SK-N-SH (cell line): ENCODE measurements at regions not wholly inside any gene's neighbourhood (a gene's known extent, or its start where the extent isn't known, plus 50 kb on each side); places are given as distances from the start of the nearest gene placed in this dataset.

Experiments
- CTCF ChIA-PET: fragments of 300-600, 350-600 bp; formaldehyde crosslinking; extraction: SDS; loops from one replicate; lab custom pipeline; 2021; lab: Yijun Ruan, JAX
- POLR2A ChIA-PET: fragments of 350-600 bp; sonication (Branson Sonifier 250); formaldehyde crosslinking; extraction: SDS; loops from one replicate; lab custom pipeline; 2020; ENCODE audit warnings: antibody characterized with exemption, inconsistent platforms; lab: Yijun Ruan, JAX
- DNase-seq: peaks from one replicate; pipeline ENCODE4 v3.0.0; 2012
- H2AFZ ChIP-seq: fragments of 200-600 bp; sonication (generic); 2 replicates; pipeline ENCODE4 v1.8.1; 2016; ENCODE audit warnings: antibody characterized with exemption, mild to moderate bottlenecking, low read depth
- H3F3A ChIP-seq: fragments of 200-600 bp; sonication (generic); replicated peaks from 2 replicates; pipeline ENCODE3; 2016; ENCODE audit warnings: antibody characterized with exemption, mild to moderate bottlenecking; ENCODE audit not compliant: insufficient read depth
- H3K27ac ChIP-seq, 2 experiments: fragments of 200-500 bp in 1 of 2; fragments of 200-600 bp in 1 of 2; sonication (Bioruptor generic) in 1 of 2; sonication (generic), shearing (Covaris generic) in 1 of 2; 2 replicates each; pipeline versions ENCODE4 v1.5.1 to v1.6.1; 2014 to 2016; ENCODE audit warnings: low read depth in 2 of 2, inconsistent platforms in 1 of 2, low read length in 1 of 2, mild to moderate bottlenecking in 1 of 2, mixed read lengths in 1 of 2
- H3K27me3 ChIP-seq: fragments of 200-600 bp; sonication (generic), shearing (Covaris generic); 2 replicates; pipeline ENCODE4 v1.6.1; 2016; ENCODE audit warnings: mixed run types; ENCODE audit not compliant: insufficient read depth
- H3K36me3 ChIP-seq, 2 experiments: fragments of 200-500 bp in 1 of 2; fragments of 200-600 bp in 1 of 2; sonication (Bioruptor generic) in 1 of 2; sonication (generic) in 1 of 2; replicated peaks in 1 of 2; 2 replicates each; pipeline versions ENCODE3 to v1.5.1; 2014 to 2016; ENCODE audit warnings: low read length in 1 of 2, mild to moderate bottlenecking in 1 of 2; ENCODE audit not compliant: insufficient read depth in 2 of 2, control insufficient read depth in 1 of 2
- H3K4me1 ChIP-seq, 2 experiments: fragments of 200-500 bp in 1 of 2; fragments of 200-600 bp in 1 of 2; sonication (Bioruptor generic) in 1 of 2; sonication (generic), shearing (Covaris generic) in 1 of 2; 2 replicates each; pipeline versions ENCODE4 v1.5.1 to v1.6.1; 2014 to 2016; ENCODE audit warnings: low read depth in 1 of 2, low read length in 1 of 2, mixed run types in 1 of 2; ENCODE audit not compliant: insufficient read depth in 2 of 2, control insufficient read depth in 1 of 2
- H3K4me2 ChIP-seq: fragments of 200-600 bp; sonication (generic), shearing (Covaris generic); 2 replicates; pipeline ENCODE4 v1.6.1; 2017; ENCODE audit warnings: mixed run types
- H3K4me3 ChIP-seq, 2 experiments: fragments of 200-500 bp in 1 of 2; fragments of 200-600 bp in 1 of 2; sonication (Bioruptor generic) in 1 of 2; sonication (generic), shearing (Covaris generic) in 1 of 2; 2 replicates each; pipeline versions ENCODE4 v1.5.1 to v1.8.1; 2014 to 2016; ENCODE audit warnings: low read depth in 2 of 2, inconsistent platforms in 1 of 2, low read length in 1 of 2, mild to moderate bottlenecking in 1 of 2, mixed read lengths in 1 of 2, moderate library complexity in 1 of 2
- H3K79me2 ChIP-seq: fragments of 200-600 bp; sonication (generic); 2 replicates; pipeline ENCODE4 v1.8.1; 2017; ENCODE audit warnings: mild to moderate bottlenecking; ENCODE audit not compliant: insufficient read depth
- H3K9ac ChIP-seq: fragments of 200-600 bp; sonication (generic); 2 replicates; pipeline ENCODE4 v1.6.1; 2017; ENCODE audit warnings: mixed run types
- H3K9me2 ChIP-seq: fragments of 200-600 bp; sonication (generic); 2 replicates; pipeline ENCODE4 v1.6.1; 2017; ENCODE audit warnings: mixed run types
- H3K9me3 ChIP-seq: fragments of 200-600 bp; sonication (generic); 2 replicates; pipeline ENCODE4 v1.6.1; 2017; ENCODE audit warnings: mixed run types, mild to moderate bottlenecking, moderate library complexity
- H4K20me1 ChIP-seq: fragments of 200-600 bp; sonication (generic); 2 replicates; pipeline ENCODE4 v1.6.1; 2017; ENCODE audit warnings: mild to moderate bottlenecking, mixed run types; ENCODE audit not compliant: insufficient read depth
- CHD2 ChIP-seq: fragments of 150-350 bp; IDR thresholded peaks from 2 replicates; pipeline ENCODE4 v1.6.1; 2018; ENCODE audit warnings: low read length; ENCODE audit not compliant: partially characterized antibody
- ELF1 ChIP-seq: IDR thresholded peaks from 2 replicates; pipeline ENCODE4 v1.4.0; 2012
- EZH2phosphoT487 ChIP-seq: fragments of 200-600 bp; sonication (generic); IDR thresholded peaks from 2 replicates; pipeline ENCODE4 v1.6.1; 2017; ENCODE audit warnings: low read depth, mixed run types, mild to moderate bottlenecking, antibody characterized with exemption, moderate library complexity, borderline replicate concordance
- FOXJ3 ChIP-seq: sonication (generic); formaldehyde crosslinking; IDR thresholded peaks from 2 replicates; pipeline ENCODE4 v1.5.1; 2020; ENCODE audit warnings: mild to moderate bottlenecking, missing genetic modification reagents
- POLR2AphosphoS5 ChIP-seq: IDR thresholded peaks from 2 replicates; pipeline ENCODE4 v1.6.1; 2012; ENCODE audit warnings: low read depth, low read length
- RAD21 ChIP-seq: IDR thresholded peaks from 2 replicates; pipeline ENCODE4 v1.6.1; 2012; ENCODE audit warnings: mild to moderate bottlenecking, low read length
- REST ChIP-seq: IDR thresholded peaks from 2 replicates; pipeline ENCODE4 v1.6.1; 2012; ENCODE audit warnings: mild to moderate bottlenecking, low read depth, low read length, moderate library complexity
- SMC3 ChIP-seq: IDR thresholded peaks from 2 replicates; pipeline ENCODE4 v1.6.1; 2012; ENCODE audit warnings: low read depth, low read length, improper control_type of control experiment
- TCF12 ChIP-seq: IDR thresholded peaks from 2 replicates; pipeline ENCODE4 v1.4.0; 2012
- TEAD4 ChIP-seq: IDR thresholded peaks from 2 replicates; pipeline ENCODE4 v1.4.0; 2012; ENCODE audit warnings: mild to moderate bottlenecking, borderline replicate concordance; ENCODE audit not compliant: insufficient read depth
- YY1 ChIP-seq: IDR thresholded peaks from 2 replicates; pipeline ENCODE4 v1.4.0; 2012; ENCODE audit warnings: low read depth, mild to moderate bottlenecking
- WGBS: methylation state at CpG from one replicate; pipeline ENCODE4 v1.1.6; 2017; ENCODE audit warnings: low lambda C conversion rate; 5-methylcytosine and 5-hydroxymethylcytosine counted together
- TF ChIP-seq, protein P1 (sequence below): fragments of 200-600 bp; sonication (generic); IDR thresholded peaks from 2 replicates; pipeline ENCODE4 v1.6.1; 2017; ENCODE audit warnings: antibody characterized with exemption, mild to moderate bottlenecking, moderate library complexity
- TF ChIP-seq, protein P2 (sequence below): IDR thresholded peaks from 2 replicates; pipeline ENCODE4; 2012

- TF ChIP-seq TEAD4 = no peak
- TF ChIP-seq, all 33 proteins: peak for 0
Observed at GRCh38 chr18:66126266-66126665, 375.5 kb downstream of the CDH7 start (continued).

DNA sequence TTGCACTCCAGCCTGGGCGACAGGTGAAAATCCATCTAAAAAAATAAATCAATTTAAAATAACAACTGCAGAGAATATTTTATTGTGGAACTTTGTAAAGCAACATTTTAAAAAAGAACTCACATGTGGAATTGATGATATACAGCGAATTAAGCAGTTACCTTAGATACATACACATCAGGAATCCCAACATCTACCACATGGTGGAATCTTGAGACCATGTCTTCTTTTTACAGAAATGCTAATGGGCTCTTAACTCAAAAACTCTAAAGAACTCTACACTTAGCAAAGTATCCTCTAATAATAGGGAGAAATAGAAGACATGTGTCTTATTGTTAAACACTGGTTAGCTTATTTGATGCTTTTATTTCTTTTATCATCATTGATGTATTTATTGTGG is 373.6 kb downstream of the CDH7 start:
- no peak overlapping the region for H2AFZ ChIP-seq
- no peaks in the 10 kb centered on the region for H4K20me1 ChIP-seq
- H3K27me3 ChIP-seq = no peaks in the 10 kb centered on the region
- DNase-seq = no peak
- H3K4me3 ChIP-seq = no peak overlapping the region
- no peaks in the 10 kb centered on the region for H3K4me1 ChIP-seq
- no peak overlapping the region for H3K27ac ChIP-seq
- TF ChIP-seq, protein P1, sequence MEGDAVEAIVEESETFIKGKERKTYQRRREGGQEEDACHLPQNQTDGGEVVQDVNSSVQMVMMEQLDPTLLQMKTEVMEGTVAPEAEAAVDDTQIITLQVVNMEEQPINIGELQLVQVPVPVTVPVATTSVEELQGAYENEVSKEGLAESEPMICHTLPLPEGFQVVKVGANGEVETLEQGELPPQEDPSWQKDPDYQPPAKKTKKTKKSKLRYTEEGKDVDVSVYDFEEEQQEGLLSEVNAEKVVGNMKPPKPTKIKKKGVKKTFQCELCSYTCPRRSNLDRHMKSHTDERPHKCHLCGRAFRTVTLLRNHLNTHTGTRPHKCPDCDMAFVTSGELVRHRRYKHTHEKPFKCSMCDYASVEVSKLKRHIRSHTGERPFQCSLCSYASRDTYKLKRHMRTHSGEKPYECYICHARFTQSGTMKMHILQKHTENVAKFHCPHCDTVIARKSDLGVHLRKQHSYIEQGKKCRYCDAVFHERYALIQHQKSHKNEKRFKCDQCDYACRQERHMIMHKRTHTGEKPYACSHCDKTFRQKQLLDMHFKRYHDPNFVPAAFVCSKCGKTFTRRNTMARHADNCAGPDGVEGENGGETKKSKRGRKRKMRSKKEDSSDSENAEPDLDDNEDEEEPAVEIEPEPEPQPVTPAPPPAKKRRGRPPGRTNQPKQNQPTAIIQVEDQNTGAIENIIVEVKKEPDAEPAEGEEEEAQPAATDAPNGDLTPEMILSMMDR = peak; percentile 39
- TF ChIP-seq YY1 = no peak
- TF ChIP-seq SMC3 = no peak
- peak; percentile 28; the same call in 1 of the 2 replicates for TF ChIP-seq RAD21
- no peak overlapping the region for H3K9ac ChIP-seq
- H3F3A ChIP-seq = no peaks in the 10 kb centered on the region
- H3K4me2 ChIP-seq = no peak overlapping the region
- H3K36me3 ChIP-seq = no peaks in the 10 kb centered on the region
- ChIA-PET CTCF (interaction anchor here (1.2 kb wide), 1 partner anchor 747 kb away, joined by 5 read pairs; no protein-coding TSS in a partner anchor), POLR2A (no interaction called here)
- H3K9me3 ChIP-seq = no peaks in the 10 kb centered on the region
- no peaks in the 10 kb centered on the region for H3K79me2 ChIP-seq
- no peaks in the 10 kb centered on the region for H3K9me2 ChIP-seq
- 30% methylated on average over 2 of the region's 2 CpGs for WGBS

DNA sequence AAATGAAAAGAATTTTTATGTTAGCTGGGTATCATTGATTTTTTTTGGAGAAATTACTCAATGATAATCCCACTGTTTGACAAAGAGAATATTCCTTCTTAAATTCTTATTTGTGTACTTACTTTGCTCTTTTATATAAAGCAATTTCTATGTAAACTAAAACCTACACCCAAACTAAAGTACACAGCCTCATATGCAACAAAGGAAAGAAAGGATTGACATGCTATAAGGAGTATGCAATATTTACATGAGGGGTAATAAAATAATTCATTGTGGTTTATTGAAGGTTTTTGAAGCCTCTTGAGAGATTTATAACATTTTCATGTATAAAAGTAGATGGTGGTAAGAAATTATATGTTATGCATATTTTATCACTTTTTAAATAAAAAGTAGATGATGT is 368.5 kb downstream of the CDH7 start:
- no peaks in the 10 kb centered on the region for H3K79me2 ChIP-seq
- no peaks in the 10 kb centered on the region for H3K9me2 ChIP-seq
- ChIA-PET CTCF (interaction anchor here (0.7 kb wide), 1 partner anchor 377 kb away, joined by 3 read pairs; no protein-coding TSS in a partner anchor), POLR2A (no interaction called here)
- H4K20me1 ChIP-seq = no peaks in the 10 kb centered on the region
- H3K4me2 ChIP-seq = no peak overlapping the region
- H2AFZ ChIP-seq = no peak overlapping the region
- no peaks in the 10 kb centered on the region for H3K4me1 ChIP-seq
- no peak for DNase-seq
- TF ChIP-seq TCF12 (no peak), EZH2phosphoT487 (no peak)
- no peaks in the 10 kb centered on the region for H3K9me3 ChIP-seq
- H3K9ac ChIP-seq = no peak overlapping the region
- no peak overlapping the region for H3K4me3 ChIP-seq
- H3F3A ChIP-seq = no peaks in the 10 kb centered on the region
- H3K36me3 ChIP-seq = no peaks in the 10 kb centered on the region
- no peaks in the 10 kb centered on the region for H3K27me3 ChIP-seq
- H3K27ac ChIP-seq = no peak overlapping the region

DNA sequence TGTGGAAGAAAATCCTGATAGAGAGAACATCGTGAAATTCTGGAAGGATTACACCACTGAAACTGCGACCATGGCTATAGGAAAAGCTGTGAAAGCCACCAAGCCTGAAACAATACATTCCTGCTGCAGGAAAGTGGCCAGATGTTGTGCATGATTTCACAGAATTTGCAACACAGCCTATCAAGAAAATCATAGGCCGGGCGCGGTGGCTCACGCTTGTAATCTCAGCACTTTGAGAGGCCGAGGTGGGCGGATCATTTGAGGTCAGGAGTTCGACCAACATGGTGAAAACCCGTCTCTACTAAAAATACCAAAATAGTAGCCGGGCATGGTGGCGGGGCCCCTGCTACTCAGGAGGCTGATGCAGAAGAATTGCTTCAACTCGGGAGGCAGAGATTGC is 360.2 kb downstream of the CDH7 start:
- CTCF ChIA-PET = no interaction called here
- H3K79me2 ChIP-seq = no peaks in the 10 kb centered on the region
- H3K36me3 ChIP-seq = no peaks in the 10 kb centered on the region
- 46% methylated on average over 13 of the region's 13 CpGs for WGBS
- H3F3A ChIP-seq = no peaks in the 10 kb centered on the region
- no peak overlapping the region for H2AFZ ChIP-seq
- H4K20me1 ChIP-seq = no peaks in the 10 kb centered on the region
- no peaks in the 10 kb centered on the region for H3K27me3 ChIP-seq
- POLR2A ChIA-PET = no interaction called here
- no peak overlapping the region for H3K9ac ChIP-seq
- no peak overlapping the region for H3K27ac ChIP-seq
- H3K4me2 ChIP-seq = no peak overlapping the region
- H3K9me3 ChIP-seq = no peaks in the 10 kb centered on the region
- DNase-seq = no peak
- H3K9me2 ChIP-seq = no peaks in the 10 kb centered on the region
- no peaks in the 10 kb centered on the region for H3K4me1 ChIP-seq
- H3K4me3 ChIP-seq = no peak overlapping the region
- TF ChIP-seq ELF1 (no peak), YY1 (no peak), RAD21 (no peak), CHD2 (no peak), REST (no peak), POLR2AphosphoS5 (no peak), FOXJ3 (CRISPR knock-in tag) (no peak)
- TF ChIP-seq, protein P2, sequence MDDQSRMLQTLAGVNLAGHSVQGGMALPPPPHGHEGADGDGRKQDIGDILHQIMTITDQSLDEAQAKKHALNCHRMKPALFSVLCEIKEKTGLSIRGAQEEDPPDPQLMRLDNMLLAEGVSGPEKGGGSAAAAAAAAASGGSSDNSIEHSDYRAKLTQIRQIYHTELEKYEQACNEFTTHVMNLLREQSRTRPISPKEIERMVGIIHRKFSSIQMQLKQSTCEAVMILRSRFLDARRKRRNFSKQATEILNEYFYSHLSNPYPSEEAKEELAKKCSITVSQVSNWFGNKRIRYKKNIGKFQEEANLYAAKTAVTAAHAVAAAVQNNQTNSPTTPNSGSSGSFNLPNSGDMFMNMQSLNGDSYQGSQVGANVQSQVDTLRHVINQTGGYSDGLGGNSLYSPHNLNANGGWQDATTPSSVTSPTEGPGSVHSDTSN = no peak
